Muscle of arm (tissue), 1 donor: ENCODE measurements at regions not wholly inside any gene's neighbourhood (a gene's known extent, or its start where the extent isn't known, plus 50 kb on each side); places are given as distances from the start of the nearest gene placed in this dataset.
A peak's percentile ranks its signal among the peaks of the same experiment; 100 is the strongest.

Experiments
- DNase-seq: peaks from one replicate; pipeline ENCODE4 v3.0.0-alpha.2; 2013

GRCh38 chr7:4612939-4613841, 68.9 kb upstream of the FOXK1 start:
- DNase-seq = peak; percentile 31

GRCh38 chr7:4613846-4614548, 68.1 kb upstream of the FOXK1 start:
- peak; percentile 45 for DNase-seq

- DNase-seq = no peak
Measured at GRCh38 chr7:4616116-4616515, 66.0 kb upstream of the FOXK1 start.

- no peak for DNase-seq
Measured at GRCh38 chr7:4621396-4621795, 60.7 kb upstream of the FOXK1 start.

- no peak for DNase-seq
Measured at GRCh38 chr7:4626318-4626845, 55.7 kb upstream of the FOXK1 start.

- no peak for DNase-seq
Measured at GRCh38 chr7:4629287-4629895, 52.7 kb upstream of the FOXK1 start.

- peak; percentile 83 for DNase-seq
Measured at GRCh38 chr7:4631380-4632179, 50.5 kb upstream of the FOXK1 start.
